Peyer's patch (tissue), 4 donors: ENCODE measurements at regions not wholly inside any gene's neighbourhood (a gene's known extent, or its start where the extent isn't known, plus 50 kb on each side); places are given as distances from the start of the nearest gene placed in this dataset.

Experiments
- DNase-seq, 3 donors: peaks; one replicate each; pipeline ENCODE4 v3.0.0-alpha.2; 2017 to 2019
- H3K27ac ChIP-seq, 4 donors: fragments of 200-600 bp; sonication (generic); one replicate each; pipeline ENCODE4 v1.5.1; 2016 to 2019
- H3K27me3 ChIP-seq, 2 donors: fragments of 200-600 bp; sonication (generic); one replicate each; pipeline ENCODE4 v1.5.1; 2019
- H3K36me3 ChIP-seq, 3 donors: fragments of 200-600 bp; sonication (generic); one replicate each; pipeline ENCODE4 v1.5.1; 2016 to 2019
- H3K4me1 ChIP-seq, 4 donors: fragments of 200-600 bp; sonication (generic); one replicate each; pipeline ENCODE4 v1.5.1; 2016 to 2019
- H3K4me3 ChIP-seq, 4 donors: fragments of 200-600 bp; sonication (generic); 1 replicate in 3 of 4; 2 replicates in 1 of 4; pipeline ENCODE4 v1.5.1; 2016 to 2019; ENCODE audit warnings: mild to moderate bottlenecking in 1 of 4
- H3K9me3 ChIP-seq, 4 donors: fragments of 200-600 bp; sonication (generic); one replicate each; pipeline ENCODE4 v1.5.1; 2016 to 2019; ENCODE audit warnings: mild to moderate bottlenecking in 1 of 4
- CTCF ChIP-seq, 6 experiments: fragments of 450-650 bp in 4 of 6; fragments of 200-600 bp in 2 of 6; sonication (generic) in 1 of 6; IDR thresholded peaks; one replicate each; pipeline ENCODE4 v1.5.1; 2017 to 2019; ENCODE audit warnings: antibody characterized with exemption in 6 of 6, mild to moderate bottlenecking in 3 of 6, moderate library complexity in 1 of 6
- POLR2A ChIP-seq, 2 donors: fragments of 450-650 bp; IDR thresholded peaks; one replicate each; pipeline ENCODE4 v1.5.1; 2017; ENCODE audit warnings: antibody characterized with exemption in 2 of 2, mild to moderate bottlenecking in 2 of 2, moderate library complexity in 2 of 2

- TF ChIP-seq POLR2A (IDR thresholded peaks at IDR 0.05), result no peak
- TF ChIP-seq CTCF (IDR thresholded peaks at IDR 0.05), result no peak
- Histone ChIP-seq H3K9me3 (no peaks in the 10 kb centered on the region), H3K4me1 (no peaks in the 10 kb centered on the region), H3K27ac (no peak overlapping the region), H3K27me3 (no peaks in the 10 kb centered on the region), H3K36me3 (no peaks in the 10 kb centered on the region), H3K4me3 (no peak overlapping the region)
- no peak for DNase-seq
These were observed 396.6 kb downstream of the EIPR1 start for GRCh38 chr2:2981000-2981399.

- TF ChIP-seq CTCF (IDR thresholded peaks at IDR 0.05), result no peak
- no peaks in the 10 kb centered on the region for H3K4me1 ChIP-seq
- no peak overlapping the region for H3K4me3 ChIP-seq
- H3K27me3 ChIP-seq, result no peaks in the 10 kb centered on the region
- no peak overlapping the region for H3K27ac ChIP-seq
- H3K36me3 ChIP-seq, result no peaks in the 10 kb centered on the region
- DNase-seq, result no peak
- H3K9me3 ChIP-seq, result no peaks in the 10 kb centered on the region
These were observed 402.6 kb downstream of the EIPR1 start for GRCh38 chr2:2974982-2975381.

GRCh38 chr2:2960441-2961133 is 417.0 kb downstream of the EIPR1 start:
- no peak overlapping the region for H3K4me3 ChIP-seq
- H3K36me3 ChIP-seq, result no peaks in the 10 kb centered on the region
- DNase-seq, result no peak
- no peaks in the 10 kb centered on the region for H3K4me1 ChIP-seq
- H3K27ac ChIP-seq, result no peak overlapping the region
- no peak for TF ChIP-seq CTCF (IDR thresholded peaks at IDR 0.05)
- no peak for TF ChIP-seq POLR2A (IDR thresholded peaks at IDR 0.05)
- H3K9me3 ChIP-seq, result no peaks in the 10 kb centered on the region
- no peaks in the 10 kb centered on the region for H3K27me3 ChIP-seq

GRCh38 chr2:2950403-2950952 is 427.1 kb downstream of the EIPR1 start:
- DNase-seq, result no peak
- no peaks in the 10 kb centered on the region for H3K36me3 ChIP-seq
- H3K9me3 ChIP-seq, result no peaks in the 10 kb centered on the region
- no peak for TF ChIP-seq POLR2A (IDR thresholded peaks at IDR 0.05)
- TF ChIP-seq CTCF (IDR thresholded peaks at IDR 0.05), result no peak
- H3K27ac ChIP-seq, result no peak overlapping the region
- no peak overlapping the region for H3K4me3 ChIP-seq
- no peaks in the 10 kb centered on the region for H3K27me3 ChIP-seq
- no peaks in the 10 kb centered on the region for H3K4me1 ChIP-seq

GRCh38 chr2:2947406-2947805 is 430.2 kb downstream of the EIPR1 start:
- Histone ChIP-seq H3K4me1 (no peaks in the 10 kb centered on the region), H3K27ac (no peak overlapping the region), H3K27me3 (no peaks in the 10 kb centered on the region), H3K9me3 (no peaks in the 10 kb centered on the region), H3K36me3 (no peaks in the 10 kb centered on the region), H3K4me3 (no peak overlapping the region)
- no peak for DNase-seq
- TF ChIP-seq POLR2A (IDR thresholded peaks at IDR 0.05), result no peak
- TF ChIP-seq CTCF (IDR thresholded peaks at IDR 0.05), result no peak
